ENCODE measurements at regions not wholly inside any gene's neighbourhood (a gene's known extent, or its start where the extent isn't known, plus 50 kb on each side); places are given as distances from the start of the nearest gene placed in this dataset.

- H3K27me3 ChIP-seq (ENCODE audit: insufficient read depth, low read length), result no peaks in the 10 kb centered on the region
Observed at GRCh38 chr10:3236644-3237404, 64.2 kb upstream of the PITRM1 start.

GRCh38 chr10:3235996-3236510, 63.5 kb upstream of the PITRM1 start:
- H3K36me3 ChIP-seq (ENCODE audit: insufficient read depth, low read depth, low read length), result no peaks in the 10 kb centered on the region
- no peak overlapping the region for H3K4me3 ChIP-seq (ENCODE audit: low read length)
- H3K9ac ChIP-seq (ENCODE audit: low read depth, low read length), result no peak overlapping the region
- no peak overlapping the region for H3K27ac ChIP-seq (ENCODE audit: low read length)
- H3K9me3 ChIP-seq (ENCODE audit: insufficient read depth, low read depth, low read length), result no peaks in the 10 kb centered on the region
- H3K4me1 ChIP-seq (ENCODE audit: insufficient read depth, low read length), result no peaks in the 10 kb centered on the region
- no peaks in the 10 kb centered on the region for H3K27me3 ChIP-seq (ENCODE audit: insufficient read depth, low read length)

More at GRCh38 chr10:3236644-3237404, 64.2 kb upstream of the PITRM1 start:
- Histone ChIP-seq H3K4me1 (ENCODE audit: insufficient read depth, low read length) (no peaks in the 10 kb centered on the region), H3K9me3 (ENCODE audit: insufficient read depth, low read depth, low read length) (no peaks in the 10 kb centered on the region), H3K36me3 (ENCODE audit: insufficient read depth, low read depth, low read length) (no peaks in the 10 kb centered on the region), H3K27ac (ENCODE audit: low read length) (no peak overlapping the region), H3K9ac (ENCODE audit: low read depth, low read length) (no peak overlapping the region), H3K4me3 (ENCODE audit: low read length) (no peak overlapping the region)

GRCh38 chr10:3235395-3235794, 62.8 kb upstream of the PITRM1 start:
- Histone ChIP-seq H3K9me3 (ENCODE audit: insufficient read depth, low read depth, low read length) (no peaks in the 10 kb centered on the region), H3K27me3 (ENCODE audit: insufficient read depth, low read length) (no peaks in the 10 kb centered on the region), H3K9ac (ENCODE audit: low read depth, low read length) (no peak overlapping the region), H3K4me3 (ENCODE audit: low read length) (no peak overlapping the region), H3K4me1 (ENCODE audit: insufficient read depth, low read length) (no peaks in the 10 kb centered on the region), H3K36me3 (ENCODE audit: insufficient read depth, low read depth, low read length) (no peaks in the 10 kb centered on the region), H3K27ac (ENCODE audit: low read length) (no peak overlapping the region)

- Histone ChIP-seq H3K27me3 (ENCODE audit: insufficient read depth, low read length) (no peaks in the 10 kb centered on the region), H3K4me1 (ENCODE audit: insufficient read depth, low read length) (no peaks in the 10 kb centered on the region), H3K9ac (ENCODE audit: low read depth, low read length) (no peak overlapping the region), H3K4me3 (ENCODE audit: low read length) (no peak overlapping the region), H3K36me3 (ENCODE audit: insufficient read depth, low read depth, low read length) (no peaks in the 10 kb centered on the region), H3K9me3 (ENCODE audit: insufficient read depth, low read depth, low read length) (no peaks in the 10 kb centered on the region), H3K27ac (ENCODE audit: low read length) (no peak overlapping the region)
Observed at GRCh38 chr10:3233486-3233990, 61.0 kb upstream of the PITRM1 start.

- H3K4me3 ChIP-seq (ENCODE audit: low read length), result no peak overlapping the region
- H3K27ac ChIP-seq (ENCODE audit: low read length), result no peak overlapping the region
- no peaks in the 10 kb centered on the region for H3K4me1 ChIP-seq (ENCODE audit: insufficient read depth, low read length)
- H3K36me3 ChIP-seq (ENCODE audit: insufficient read depth, low read depth, low read length), result no peaks in the 10 kb centered on the region
- no peaks in the 10 kb centered on the region for H3K9me3 ChIP-seq (ENCODE audit: insufficient read depth, low read depth, low read length)
- H3K9ac ChIP-seq (ENCODE audit: low read depth, low read length), result no peak overlapping the region
- no peaks in the 10 kb centered on the region for H3K27me3 ChIP-seq (ENCODE audit: insufficient read depth, low read length)
Observed at GRCh38 chr10:3231951-3232730, 59.6 kb upstream of the PITRM1 start.

GRCh38 chr10:3229815-3230214, 57.2 kb upstream of the PITRM1 start:
- H3K27ac ChIP-seq (ENCODE audit: low read length), result no peak overlapping the region
- no peak overlapping the region for H3K9ac ChIP-seq (ENCODE audit: low read depth, low read length)
- no peaks in the 10 kb centered on the region for H3K27me3 ChIP-seq (ENCODE audit: insufficient read depth, low read length)
- no peaks in the 10 kb centered on the region for H3K4me1 ChIP-seq (ENCODE audit: insufficient read depth, low read length)
- H3K4me3 ChIP-seq (ENCODE audit: low read length), result no peak overlapping the region
- no peaks in the 10 kb centered on the region for H3K36me3 ChIP-seq (ENCODE audit: insufficient read depth, low read depth, low read length)
- H3K9me3 ChIP-seq (ENCODE audit: insufficient read depth, low read depth, low read length), result no peaks in the 10 kb centered on the region

GRCh38 chr10:3228629-3228945, 56.0 kb upstream of the PITRM1 start:
- H3K9me3 ChIP-seq (ENCODE audit: insufficient read depth, low read depth, low read length), result no peaks in the 10 kb centered on the region
- no peak overlapping the region for H3K4me3 ChIP-seq (ENCODE audit: low read length)
- no peak overlapping the region for H3K27ac ChIP-seq (ENCODE audit: low read length)
- no peak overlapping the region for H3K9ac ChIP-seq (ENCODE audit: low read depth, low read length)
- no peaks in the 10 kb centered on the region for H3K27me3 ChIP-seq (ENCODE audit: insufficient read depth, low read length)
- H3K4me1 ChIP-seq (ENCODE audit: insufficient read depth, low read length), result no peaks in the 10 kb centered on the region
- no peaks in the 10 kb centered on the region for H3K36me3 ChIP-seq (ENCODE audit: insufficient read depth, low read depth, low read length)

- Histone ChIP-seq H3K9me3 (ENCODE audit: insufficient read depth, low read depth, low read length) (no peaks in the 10 kb centered on the region), H3K4me1 (ENCODE audit: insufficient read depth, low read length) (no peaks in the 10 kb centered on the region), H3K27me3 (ENCODE audit: insufficient read depth, low read length) (no peaks in the 10 kb centered on the region), H3K4me3 (ENCODE audit: low read length) (no peak overlapping the region), H3K9ac (ENCODE audit: low read depth, low read length) (no peak overlapping the region), H3K36me3 (ENCODE audit: insufficient read depth, low read depth, low read length) (no peaks in the 10 kb centered on the region), H3K27ac (ENCODE audit: low read length) (no peak overlapping the region)
Observed at GRCh38 chr10:3226960-3227744, 54.6 kb upstream of the PITRM1 start.

GRCh38 chr10:3225561-3225960, 53.0 kb upstream of the PITRM1 start:
- H3K27me3 ChIP-seq (ENCODE audit: insufficient read depth, low read length), result no peaks in the 10 kb centered on the region
- H3K27ac ChIP-seq (ENCODE audit: low read length), result no peak overlapping the region
- no peak overlapping the region for H3K9ac ChIP-seq (ENCODE audit: low read depth, low read length)
- no peaks in the 10 kb centered on the region for H3K4me1 ChIP-seq (ENCODE audit: insufficient read depth, low read length)
- no peaks in the 10 kb centered on the region for H3K9me3 ChIP-seq (ENCODE audit: insufficient read depth, low read depth, low read length)
- no peaks in the 10 kb centered on the region for H3K36me3 ChIP-seq (ENCODE audit: insufficient read depth, low read depth, low read length)
- H3K4me3 ChIP-seq (ENCODE audit: low read length), result no peak overlapping the region

- Histone ChIP-seq H3K4me3 (ENCODE audit: low read length) (no peak overlapping the region), H3K27me3 (ENCODE audit: insufficient read depth, low read length) (no peaks in the 10 kb centered on the region), H3K36me3 (ENCODE audit: insufficient read depth, low read depth, low read length) (no peaks in the 10 kb centered on the region), H3K9ac (ENCODE audit: low read depth, low read length) (no peak overlapping the region), H3K27ac (ENCODE audit: low read length) (no peak overlapping the region), H3K9me3 (ENCODE audit: insufficient read depth, low read depth, low read length) (no peaks in the 10 kb centered on the region), H3K4me1 (ENCODE audit: insufficient read depth, low read length) (no peaks in the 10 kb centered on the region)
Observed at GRCh38 chr10:3224241-3224640, 51.7 kb upstream of the PITRM1 start.

- Histone ChIP-seq H3K9me3 (ENCODE audit: insufficient read depth, low read depth, low read length) (no peaks in the 10 kb centered on the region), H3K4me1 (ENCODE audit: insufficient read depth, low read length) (no peaks in the 10 kb centered on the region), H3K27me3 (ENCODE audit: insufficient read depth, low read length) (no peaks in the 10 kb centered on the region), H3K9ac (ENCODE audit: low read depth, low read length) (no peak overlapping the region), H3K36me3 (ENCODE audit: insufficient read depth, low read depth, low read length) (no peaks in the 10 kb centered on the region), H3K27ac (ENCODE audit: low read length) (no peak overlapping the region), H3K4me3 (ENCODE audit: low read length) (no peak overlapping the region)
Observed at GRCh38 chr10:3222626-3223025, 50.0 kb upstream of the PITRM1 start.

Data from iPS-20b (cell line).